ENCODE measurements at regions not wholly inside any gene's neighbourhood (a gene's known extent, or its start where the extent isn't known, plus 50 kb on each side); places are given as distances from the start of the nearest gene placed in this dataset.

- Histone ChIP-seq H3K4me3 (ENCODE audit: control insufficient read depth in 1 of 2, extremely low read depth in 1 of 2, low read length in 1 of 2) (no peak overlapping the region), H3K36me3 (ENCODE audit: control insufficient read depth in 2 of 2, extremely low read depth in 1 of 2, insufficient read depth in 1 of 2, low read length in 1 of 2) (no peaks in the 10 kb centered on the region), H3K27ac (ENCODE audit: low read length) (no peak overlapping the region), H3K4me1 (ENCODE audit: control insufficient read depth in 1 of 2, extremely low read depth in 1 of 2, insufficient read depth in 2 of 2, low read length in 2 of 2) (no peaks in the 10 kb centered on the region), H3K27me3 (replicated peaks in 1 of 2; ENCODE audit: control insufficient read depth in 2 of 2, extremely low read depth in 1 of 2, insufficient read depth in 2 of 2, low read length in 1 of 2) (peaks cover 0 to 7% of the 10 kb centered on the region in 2 experiments), H3K9me3 (peaks cover 2% of the 10 kb centered on the region)
- ChIA-PET POLR2A (interaction anchor here in 1 of 2 donors (0.6 to 0.7 kb wide), 2 partner anchors 32 to 89 kb away, joined by 4 to 12 read pairs; partner anchors contain the start of gene HES1), CTCF (no interaction called here)
- H3K9me3 Mint-ChIP-seq = peaks cover 7 to 16% (median 14%) of the 10 kb centered on the region in 3 donors
- H3K4me3 Mint-ChIP-seq = no peak overlapping the region
- peaks cover 0 to 3% (median 0%) of the 10 kb centered on the region in 3 donors for H3K4me1 Mint-ChIP-seq
- ATAC-seq (replicated peaks in 1 of 4) = no peak
- no peak overlapping the region for H3K27ac Mint-ChIP-seq
- WGBS (ENCODE audit: insufficient coverage) = 25% methylated on average over 2 of the region's 4 CpGs
- no peaks in the 10 kb centered on the region for H3K36me3 Mint-ChIP-seq
- H3K27me3 Mint-ChIP-seq = peaks cover 0 to 4% of the 10 kb centered on the region in 2 donors
- DNase-seq = peak in 1 of 35 experiments; percentile 6
These were observed 88.8 kb upstream of the HES1 start for GRCh38 chr3:194046995-194047645.

DNA sequence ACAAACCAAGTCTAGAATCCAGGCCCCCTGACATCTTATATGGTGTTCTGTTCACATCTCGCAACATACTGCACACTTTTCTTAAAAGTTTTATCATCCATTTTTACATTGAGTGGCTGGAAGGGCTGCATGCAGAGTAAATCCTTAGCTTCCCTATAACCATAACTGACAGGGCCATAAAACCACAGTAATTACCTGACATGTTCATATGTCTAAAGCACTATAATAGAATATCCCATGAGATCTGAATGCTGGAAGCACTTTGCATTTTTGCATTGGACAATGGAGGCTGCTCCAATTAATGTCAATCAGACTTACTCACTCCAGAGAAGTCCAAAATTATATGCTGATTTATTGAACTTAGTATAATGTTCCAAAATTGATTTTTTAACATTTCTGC, 86.6 kb upstream of the HES1 start:
- no CpG with 5 or more reads among the region's 1 CpG for WGBS (ENCODE audit: insufficient coverage)
- H3K4me3 ChIP-seq (ENCODE audit: control insufficient read depth in 1 of 2, extremely low read depth in 1 of 2, low read length in 1 of 2) = no peak overlapping the region
- no peak for DNase-seq
- POLR2A ChIA-PET = no interaction called here
- H3K4me1 ChIP-seq (ENCODE audit: control insufficient read depth in 1 of 2, extremely low read depth in 1 of 2, insufficient read depth in 2 of 2, low read length in 2 of 2) = no peaks in the 10 kb centered on the region
- no peak overlapping the region for H3K4me3 Mint-ChIP-seq
- ATAC-seq (replicated peaks in 1 of 4) = no peak
- CTCF ChIA-PET = no interaction called here
- H3K36me3 Mint-ChIP-seq = no peaks in the 10 kb centered on the region
- H3K36me3 ChIP-seq (ENCODE audit: control insufficient read depth in 2 of 2, extremely low read depth in 1 of 2, insufficient read depth in 1 of 2, low read length in 1 of 2) = no peaks in the 10 kb centered on the region
- no peak overlapping the region for H3K27ac Mint-ChIP-seq
- peaks cover 2% of the 10 kb centered on the region for H3K9me3 ChIP-seq
- H3K27me3 Mint-ChIP-seq = peaks cover 5 to 8% of the 10 kb centered on the region in 2 donors
- peaks cover 0 to 3% (median 0%) of the 10 kb centered on the region in 3 donors for H3K4me1 Mint-ChIP-seq
- H3K9me3 Mint-ChIP-seq = peaks cover 9 to 16% (median 14%) of the 10 kb centered on the region in 3 donors
- no peak overlapping the region for H3K27ac ChIP-seq (ENCODE audit: low read length)
- H3K27me3 ChIP-seq (replicated peaks in 1 of 2; ENCODE audit: control insufficient read depth in 2 of 2, extremely low read depth in 1 of 2, insufficient read depth in 2 of 2, low read length in 1 of 2) = peaks cover 0 to 13% of the 10 kb centered on the region in 2 experiments

- no peak overlapping the region for H3K4me3 Mint-ChIP-seq
- H3K36me3 Mint-ChIP-seq = no peaks in the 10 kb centered on the region
- no peak overlapping the region for H3K27ac Mint-ChIP-seq
- ChIA-PET CTCF (no interaction called here), POLR2A (no interaction called here)
- Histone ChIP-seq H3K27me3 (replicated peaks in 1 of 2; ENCODE audit: control insufficient read depth in 2 of 2, extremely low read depth in 1 of 2, insufficient read depth in 2 of 2, low read length in 1 of 2) (peaks cover 0 to 14% of the 10 kb centered on the region in 2 experiments), H3K4me1 (ENCODE audit: control insufficient read depth in 1 of 2, extremely low read depth in 1 of 2, insufficient read depth in 2 of 2, low read length in 2 of 2) (no peaks in the 10 kb centered on the region), H3K4me3 (ENCODE audit: control insufficient read depth in 1 of 2, extremely low read depth in 1 of 2, low read length in 1 of 2) (no peak overlapping the region), H3K27ac (ENCODE audit: low read length) (no peak overlapping the region), H3K36me3 (ENCODE audit: control insufficient read depth in 2 of 2, extremely low read depth in 1 of 2, insufficient read depth in 1 of 2, low read length in 1 of 2) (no peaks in the 10 kb centered on the region), H3K9me3 (peaks cover 2% of the 10 kb centered on the region)
- H3K4me1 Mint-ChIP-seq = peaks cover 0 to 3% (median 0%) of the 10 kb centered on the region in 3 donors
- no CpG with 5 or more reads among the region's 1 CpG for WGBS (ENCODE audit: insufficient coverage)
- peaks cover 9 to 16% (median 14%) of the 10 kb centered on the region in 3 donors for H3K9me3 Mint-ChIP-seq
- DNase-seq (no peak), ATAC-seq (replicated peaks in 1 of 4) (no peak)
- peaks cover 5 to 9% of the 10 kb centered on the region in 2 donors for H3K27me3 Mint-ChIP-seq
These were observed 85.1 kb upstream of the HES1 start for GRCh38 chr3:194050782-194051320.

- peaks cover 0 to 3% (median 0%) of the 10 kb centered on the region in 3 donors for H3K4me1 Mint-ChIP-seq
- peaks cover 9 to 16% (median 14%) of the 10 kb centered on the region in 3 donors for H3K9me3 Mint-ChIP-seq
- Histone ChIP-seq H3K9me3 (peaks cover 2% of the 10 kb centered on the region), H3K27me3 (replicated peaks in 1 of 2; ENCODE audit: control insufficient read depth in 2 of 2, extremely low read depth in 1 of 2, insufficient read depth in 2 of 2, low read length in 1 of 2) (peaks cover 0 to 16% of the 10 kb centered on the region in 2 experiments), H3K4me1 (ENCODE audit: control insufficient read depth in 1 of 2, extremely low read depth in 1 of 2, insufficient read depth in 2 of 2, low read length in 2 of 2) (no peaks in the 10 kb centered on the region), H3K4me3 (ENCODE audit: control insufficient read depth in 1 of 2, extremely low read depth in 1 of 2, low read length in 1 of 2) (no peak overlapping the region), H3K27ac (ENCODE audit: low read length) (no peak overlapping the region), H3K36me3 (ENCODE audit: control insufficient read depth in 2 of 2, extremely low read depth in 1 of 2, insufficient read depth in 1 of 2, low read length in 1 of 2) (no peaks in the 10 kb centered on the region)
- H3K4me3 Mint-ChIP-seq = no peak overlapping the region
- ATAC-seq (replicated peaks in 1 of 4) (no peak), DNase-seq (no peak)
- H3K27me3 Mint-ChIP-seq = peaks cover 5 to 13% of the 10 kb centered on the region in 2 donors
- ChIA-PET POLR2A (no interaction called here), CTCF (no interaction called here)
- no peak overlapping the region for H3K27ac Mint-ChIP-seq
- 64% methylated on average over 2 of the region's 2 CpGs for WGBS (ENCODE audit: insufficient coverage)
- H3K36me3 Mint-ChIP-seq = no peaks in the 10 kb centered on the region
These were observed 84.4 kb upstream of the HES1 start for GRCh38 chr3:194051366-194052149.

- H3K4me3 Mint-ChIP-seq = no peak overlapping the region
- ChIA-PET CTCF (no interaction called here), POLR2A (no interaction called here)
- Histone ChIP-seq H3K27me3 (replicated peaks in 1 of 2; ENCODE audit: control insufficient read depth in 2 of 2, extremely low read depth in 1 of 2, insufficient read depth in 2 of 2, low read length in 1 of 2) (peaks cover 0 to 27% of the 10 kb centered on the region in 2 experiments), H3K4me1 (ENCODE audit: control insufficient read depth in 1 of 2, extremely low read depth in 1 of 2, insufficient read depth in 2 of 2, low read length in 2 of 2) (peaks cover 0 to 2% of the 10 kb centered on the region in 2 experiments), H3K4me3 (ENCODE audit: control insufficient read depth in 1 of 2, extremely low read depth in 1 of 2, low read length in 1 of 2) (no peak overlapping the region), H3K9me3 (peaks cover 2% of the 10 kb centered on the region), H3K36me3 (ENCODE audit: control insufficient read depth in 2 of 2, extremely low read depth in 1 of 2, insufficient read depth in 1 of 2, low read length in 1 of 2) (no peaks in the 10 kb centered on the region), H3K27ac (ENCODE audit: low read length) (no peak overlapping the region)
- DNase-seq (no peak), ATAC-seq (replicated peaks in 1 of 4) (no peak)
- peaks cover 9 to 21% of the 10 kb centered on the region in 2 donors for H3K27me3 Mint-ChIP-seq
- no peak overlapping the region for H3K27ac Mint-ChIP-seq
- peaks cover 6 to 8% (median 6%) of the 10 kb centered on the region in 3 donors for H3K4me1 Mint-ChIP-seq
- peaks cover 9 to 16% (median 14%) of the 10 kb centered on the region in 3 donors for H3K9me3 Mint-ChIP-seq
- no peaks in the 10 kb centered on the region for H3K36me3 Mint-ChIP-seq
- WGBS (ENCODE audit: insufficient coverage) = 100% methylated on average over 4 of the region's 4 CpGs
These were observed 82.8 kb upstream of the HES1 start for GRCh38 chr3:194053136-194053535.

DNA sequence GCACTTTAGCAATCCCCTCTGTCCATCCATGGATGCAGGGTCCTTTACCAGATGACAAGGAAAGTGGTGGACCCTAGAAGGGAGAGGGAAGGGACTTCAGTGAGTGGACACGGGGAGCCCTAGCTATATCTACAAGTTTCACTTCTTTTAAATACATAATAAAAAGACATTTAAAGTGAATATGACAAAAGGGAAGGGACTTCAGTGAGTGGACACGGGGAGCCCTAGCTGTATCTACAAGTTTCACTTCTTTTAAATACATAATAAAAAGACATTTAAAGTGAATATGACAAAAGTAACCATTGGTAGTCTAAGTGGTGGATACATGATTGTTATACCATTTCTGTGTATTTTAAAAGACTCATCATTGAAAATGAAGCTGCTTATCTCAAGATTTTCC, 81.9 kb upstream of the HES1 start:
- Histone ChIP-seq H3K27me3 (replicated peaks in 1 of 2; ENCODE audit: control insufficient read depth in 2 of 2, extremely low read depth in 1 of 2, insufficient read depth in 2 of 2, low read length in 1 of 2) (peaks cover 0 to 29% of the 10 kb centered on the region in 2 experiments), H3K9me3 (peaks cover 2% of the 10 kb centered on the region), H3K27ac (ENCODE audit: low read length) (no peak overlapping the region), H3K4me1 (ENCODE audit: control insufficient read depth in 1 of 2, extremely low read depth in 1 of 2, insufficient read depth in 2 of 2, low read length in 2 of 2) (peaks cover 0 to 7% of the 10 kb centered on the region in 2 experiments), H3K4me3 (ENCODE audit: control insufficient read depth in 1 of 2, extremely low read depth in 1 of 2, low read length in 1 of 2) (no peak overlapping the region), H3K36me3 (ENCODE audit: control insufficient read depth in 2 of 2, extremely low read depth in 1 of 2, insufficient read depth in 1 of 2, low read length in 1 of 2) (no peaks in the 10 kb centered on the region)
- ATAC-seq (replicated peaks in 1 of 4) (no peak), DNase-seq (no peak)
- ChIA-PET CTCF (no interaction called here), POLR2A (no interaction called here)
- Mint-ChIP-seq H3K9me3 (peaks cover 9 to 16% (median 14%) of the 10 kb centered on the region in 3 donors), H3K36me3 (no peaks in the 10 kb centered on the region), H3K27ac (no peak overlapping the region), H3K4me1 (peaks cover 6 to 8% (median 7%) of the 10 kb centered on the region in 3 donors), H3K4me3 (no peak overlapping the region), H3K27me3 (peaks cover 9 to 21% of the 10 kb centered on the region in 2 donors)
- WGBS (ENCODE audit: insufficient coverage) = no CpG with 5 or more reads among the region's 2 CpGs
